ENCODE measurements at regions not wholly inside any gene's neighbourhood (a gene's known extent, or its start where the extent isn't known, plus 50 kb on each side); places are given as distances from the start of the nearest gene placed in this dataset.
A peak's percentile ranks its signal among the peaks of the same experiment; 100 is the strongest.

DNA sequence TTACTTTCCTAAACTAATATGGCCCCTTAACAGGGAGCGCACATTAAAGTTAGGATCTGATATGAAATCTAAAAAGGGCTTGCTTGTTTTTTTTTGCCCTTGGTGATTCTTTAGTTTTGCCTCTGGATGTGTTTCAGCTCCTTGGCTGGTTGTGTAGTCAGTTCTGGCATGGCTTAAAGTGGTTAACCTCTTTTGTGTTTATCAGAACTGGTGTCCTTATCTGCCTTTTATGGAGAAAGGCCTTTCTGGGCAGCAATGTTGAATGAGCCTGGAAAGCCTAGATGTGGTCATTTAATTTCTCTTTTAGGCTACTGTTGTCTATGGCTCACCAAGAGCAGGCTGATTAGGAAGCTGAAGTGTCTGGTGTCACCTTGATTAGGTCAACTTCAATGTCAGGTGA is 254.5 kb upstream of the ROPN1 start:
- no peak for DNase-seq (ENCODE audit: low spot score)

DNA sequence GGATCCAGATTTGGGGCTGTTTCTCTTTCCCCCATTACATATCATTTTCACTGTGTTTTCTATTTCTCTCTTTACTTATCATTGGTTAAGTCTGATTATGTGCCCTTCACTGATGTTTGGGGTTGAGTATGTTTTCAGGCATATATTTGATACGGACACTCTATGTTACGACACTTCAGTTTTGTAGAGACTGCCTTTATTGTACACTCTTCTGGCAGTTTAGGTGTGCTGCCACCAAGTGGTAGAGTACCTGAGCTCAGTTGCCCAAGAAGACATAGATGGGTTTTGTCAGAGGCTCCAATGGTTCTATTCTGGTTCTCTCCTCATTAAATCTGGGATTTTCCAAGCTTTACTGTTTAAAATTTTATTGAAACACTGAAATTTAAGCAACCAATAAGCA is 255.0 kb upstream of the ROPN1 start:
- DNase-seq (ENCODE audit: low spot score): peak; percentile 32

DNA sequence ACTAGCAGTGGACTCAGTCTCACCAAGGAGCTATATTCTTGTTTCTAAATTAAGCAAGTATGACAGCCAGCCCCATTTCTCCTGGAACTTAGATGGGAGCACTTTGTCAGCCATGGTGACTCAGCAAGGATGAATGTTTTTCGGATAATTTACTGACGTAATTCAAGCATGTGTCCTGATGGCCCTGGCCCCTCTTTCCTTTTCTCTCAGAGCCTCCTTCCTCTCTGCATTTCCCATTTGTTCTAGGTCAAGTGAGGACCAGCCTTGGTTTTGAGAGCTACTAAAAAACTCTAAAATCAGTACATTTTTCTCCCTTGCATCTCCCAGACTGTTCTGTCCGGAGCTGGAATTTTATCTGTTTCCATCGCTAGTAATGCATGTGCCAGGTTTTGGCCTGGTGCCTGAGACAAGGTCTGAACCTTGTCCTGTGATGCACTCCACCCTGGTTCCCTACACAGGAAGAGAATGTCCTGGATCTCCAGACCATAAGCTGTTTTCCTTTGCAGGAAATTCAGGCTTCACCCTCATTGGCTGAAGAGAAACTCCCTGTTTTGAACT is 256.6 kb upstream of the ROPN1 start:
- DNase-seq (ENCODE audit: low spot score): no peak

DNA sequence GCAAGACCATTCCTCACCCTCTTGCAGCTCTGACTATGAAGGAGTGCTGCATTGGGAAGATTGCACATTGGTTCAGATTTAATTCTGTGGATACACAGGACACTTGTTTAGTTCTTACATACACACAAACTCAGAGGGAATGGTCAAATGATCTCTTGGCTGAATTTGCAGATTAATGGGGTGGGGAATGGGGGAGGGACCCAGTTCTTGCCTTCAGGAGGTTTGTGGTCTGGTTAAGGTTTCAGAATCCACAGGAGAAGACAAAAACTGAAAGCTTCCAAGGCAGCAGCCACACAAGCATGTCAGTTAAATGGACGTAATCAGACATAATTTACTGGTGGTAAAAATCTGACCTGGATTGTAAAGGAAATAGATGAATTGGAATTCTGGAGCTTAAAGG is 257.1 kb upstream of the ROPN1 start:
- DNase-seq (ENCODE audit: low spot score): no peak

DNA sequence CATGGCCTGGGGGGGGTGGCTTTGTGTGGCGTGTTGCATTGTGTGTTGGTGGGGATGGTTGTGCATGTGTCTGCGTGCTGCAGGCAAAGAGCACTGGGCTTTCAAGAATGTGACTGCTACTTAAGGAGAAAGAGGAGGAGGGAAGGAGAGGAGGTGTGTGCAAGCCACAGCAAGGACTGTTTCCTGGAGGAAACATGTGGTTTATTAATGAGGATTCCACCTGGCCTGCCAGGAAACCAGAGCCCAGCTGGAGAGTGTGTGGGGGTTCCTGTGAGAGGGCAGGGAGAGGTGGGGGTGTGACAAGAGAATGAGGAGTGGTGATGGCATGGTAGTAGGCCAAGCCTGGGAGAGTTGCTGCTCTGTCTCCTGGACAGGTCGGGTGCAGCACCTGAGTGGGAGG is 258.1 kb upstream of the ROPN1 start:
- DNase-seq (ENCODE audit: low spot score): no peak

DNA sequence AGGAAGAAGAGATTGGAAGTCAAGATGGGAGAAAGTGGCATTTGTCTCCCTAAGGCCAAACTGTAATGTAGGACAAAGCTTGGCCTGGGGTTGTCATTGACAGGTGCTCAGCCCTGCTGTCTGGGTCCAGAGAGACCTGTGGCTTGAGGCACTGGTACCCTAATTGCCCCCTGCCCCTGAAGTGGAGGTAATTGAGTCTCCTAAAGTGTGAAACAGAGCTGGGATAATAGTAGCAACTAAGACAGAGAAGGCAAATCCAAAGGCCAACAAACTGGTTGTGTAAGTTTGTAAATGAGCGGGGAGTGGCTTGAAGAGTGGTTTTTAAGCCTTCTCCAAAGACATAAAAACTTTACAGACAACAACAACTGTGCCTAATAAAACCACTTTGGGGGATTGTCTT is 264.2 kb upstream of the ROPN1 start:
- no peak for DNase-seq (ENCODE audit: low spot score)

DNA sequence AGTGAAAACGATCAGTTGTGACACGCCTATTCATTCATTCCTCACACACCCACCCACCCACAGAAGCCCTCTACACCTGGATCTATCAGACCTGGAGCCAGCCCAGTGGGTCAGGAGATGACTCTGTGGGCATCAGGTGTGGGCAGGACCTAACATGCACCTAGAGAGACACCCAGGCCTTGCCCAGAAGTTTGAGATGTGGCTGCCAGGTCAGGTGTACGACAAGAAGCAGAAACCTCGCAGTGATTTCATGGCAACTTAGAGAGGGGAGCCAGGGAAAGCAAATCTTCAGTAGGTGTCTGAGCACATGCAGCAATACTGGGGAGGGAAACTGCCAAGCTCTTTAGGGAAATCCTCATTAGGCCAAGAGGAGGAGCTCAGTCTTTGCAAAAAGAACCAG is 264.7 kb upstream of the ROPN1 start:
- no peak for DNase-seq (ENCODE audit: low spot score)

DNA sequence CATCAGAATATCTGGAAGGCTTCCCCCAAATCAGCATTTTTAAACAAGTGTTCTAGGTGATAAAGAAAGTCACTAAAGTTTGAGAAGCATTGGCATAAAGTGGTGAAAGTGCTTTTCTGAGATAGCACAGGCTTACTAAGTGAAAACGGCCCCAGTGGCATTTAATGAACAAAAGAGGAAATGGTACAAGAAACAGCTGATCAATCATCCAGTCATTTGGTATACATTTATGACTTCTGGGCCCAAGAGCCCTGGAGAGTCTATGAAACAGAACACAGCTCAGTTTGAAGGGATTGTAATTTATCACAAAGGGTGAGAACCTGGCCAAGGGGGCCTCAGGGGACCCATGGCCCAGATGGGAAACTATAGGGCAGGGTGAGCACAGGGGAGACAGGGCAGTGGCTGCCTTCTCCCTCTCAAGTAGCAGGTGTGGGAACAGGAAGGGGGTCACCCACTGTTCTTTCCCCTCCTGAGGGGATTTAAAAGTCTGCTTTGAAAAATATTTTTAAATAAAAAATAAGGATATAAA is 265.5 kb upstream of the ROPN1 start:
- DNase-seq (ENCODE audit: low spot score): no peak

DNA sequence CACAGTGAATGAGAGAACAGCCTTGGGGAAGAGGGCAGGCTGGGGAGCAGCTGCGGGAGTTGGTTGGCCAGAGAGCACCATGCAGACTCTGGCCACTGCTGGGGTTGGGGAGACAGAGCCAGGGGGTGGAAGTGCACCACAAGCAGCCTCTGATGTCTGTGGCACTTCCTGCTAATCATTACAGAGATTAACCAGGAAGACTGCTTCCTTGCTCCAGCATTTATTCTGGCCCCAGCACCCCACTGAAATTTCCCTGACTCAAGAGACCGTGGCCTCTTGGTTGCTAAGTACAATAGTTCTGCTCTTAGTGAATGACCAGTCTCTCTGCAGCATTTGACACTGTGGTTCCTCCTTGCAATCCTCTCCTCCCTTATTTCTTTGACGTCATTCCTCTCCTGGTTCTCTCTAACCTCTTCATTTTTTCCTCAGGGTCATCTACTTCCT is 266.2 kb upstream of the ROPN1 start:
- no peak for DNase-seq (ENCODE audit: low spot score)

DNA sequence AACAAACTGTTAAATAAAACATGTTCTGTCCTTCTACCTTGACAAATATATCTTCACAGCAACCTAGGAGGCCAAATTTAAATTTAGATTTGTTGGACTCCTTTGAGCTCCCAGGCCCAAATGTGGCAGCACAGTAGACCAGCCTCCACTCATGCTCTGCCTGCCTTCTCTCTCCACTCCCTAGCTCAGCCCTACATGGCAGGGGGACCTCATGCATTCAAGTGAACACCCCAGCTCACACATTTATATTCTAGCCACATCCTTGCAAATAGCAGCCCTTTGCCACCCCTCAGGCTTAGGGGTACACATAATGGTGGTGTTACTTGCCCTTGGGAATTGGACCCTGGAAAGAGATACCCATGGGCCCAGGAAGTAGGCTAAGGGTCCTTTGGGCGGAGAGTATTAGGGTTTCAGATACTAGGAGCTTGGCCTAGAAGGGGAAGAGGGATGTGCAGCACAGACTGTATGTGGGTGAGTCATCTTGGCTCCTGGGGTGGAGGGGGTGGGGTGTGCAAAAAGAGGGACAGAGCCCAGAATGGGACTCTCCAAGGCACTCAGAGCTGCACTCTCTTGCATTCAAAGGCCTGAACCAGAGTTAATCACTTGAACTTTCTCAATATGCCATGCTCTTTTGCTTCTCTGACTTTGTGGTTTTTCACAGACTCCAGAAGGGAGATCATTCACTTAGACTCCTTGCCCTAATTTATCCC is 268.4 kb upstream of the ROPN1 start:
- no peak for DNase-seq (ENCODE audit: low spot score)

DNA sequence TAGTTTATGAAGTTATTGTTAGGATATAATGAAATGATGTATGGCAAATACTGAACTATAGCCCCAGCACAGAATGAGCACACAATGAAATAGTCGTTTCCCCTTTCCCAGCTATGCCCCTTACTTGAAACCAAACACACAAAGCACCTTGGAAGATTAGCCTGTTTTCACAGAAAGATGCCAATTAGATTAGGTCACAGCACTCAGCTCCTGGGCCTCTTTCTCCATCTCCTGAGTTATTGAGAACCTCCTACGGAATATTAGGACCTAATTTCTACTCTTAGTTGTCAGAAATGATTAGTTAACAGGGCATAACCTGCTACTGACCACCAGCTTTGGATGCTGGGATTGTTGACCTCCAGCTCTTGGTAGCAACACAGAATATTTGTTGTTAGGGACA is 269.4 kb upstream of the ROPN1 start:
- no peak for DNase-seq (ENCODE audit: low spot score)

DNA sequence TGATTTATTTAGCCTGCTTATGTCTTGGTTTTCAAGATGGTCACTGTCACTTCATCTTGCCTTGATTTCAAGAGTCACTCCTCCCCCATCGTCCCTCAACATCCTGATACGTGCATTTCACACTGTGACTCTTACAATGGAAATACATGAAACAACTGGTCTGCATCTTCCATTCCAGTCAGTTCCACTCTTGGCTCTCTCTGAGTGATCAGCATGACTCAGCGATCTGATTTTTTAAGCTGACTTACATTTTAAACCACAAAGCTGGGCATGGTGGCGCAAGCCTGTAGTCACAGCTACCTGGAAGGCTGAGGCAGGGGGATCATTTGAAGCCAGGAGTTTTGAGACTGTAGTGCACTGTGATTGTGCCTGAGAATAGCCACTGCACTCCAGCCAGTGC is 271.2 kb upstream of the ROPN1 start:
- DNase-seq (ENCODE audit: low spot score): no peak

DNA sequence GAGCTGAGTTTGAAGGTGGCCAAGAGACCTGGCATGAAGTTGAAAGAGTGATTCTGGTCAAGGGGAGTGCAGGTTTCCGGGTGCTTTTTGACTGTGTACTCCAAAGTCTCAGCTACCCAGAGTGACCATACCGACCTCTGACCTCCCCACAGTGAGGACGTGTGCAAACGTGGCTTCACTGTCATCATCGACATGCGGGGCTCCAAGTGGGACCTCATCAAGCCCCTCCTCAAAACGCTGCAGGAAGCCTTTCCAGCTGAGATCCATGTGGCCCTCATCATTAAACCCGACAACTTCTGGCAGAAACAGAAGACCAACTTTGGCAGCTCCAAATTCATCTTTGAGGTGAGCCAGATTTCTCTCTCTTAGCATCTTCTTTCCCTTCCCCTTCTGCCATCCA is 272.4 kb upstream of the ROPN1 start:
- DNase-seq (ENCODE audit: low spot score): no peak

DNA sequence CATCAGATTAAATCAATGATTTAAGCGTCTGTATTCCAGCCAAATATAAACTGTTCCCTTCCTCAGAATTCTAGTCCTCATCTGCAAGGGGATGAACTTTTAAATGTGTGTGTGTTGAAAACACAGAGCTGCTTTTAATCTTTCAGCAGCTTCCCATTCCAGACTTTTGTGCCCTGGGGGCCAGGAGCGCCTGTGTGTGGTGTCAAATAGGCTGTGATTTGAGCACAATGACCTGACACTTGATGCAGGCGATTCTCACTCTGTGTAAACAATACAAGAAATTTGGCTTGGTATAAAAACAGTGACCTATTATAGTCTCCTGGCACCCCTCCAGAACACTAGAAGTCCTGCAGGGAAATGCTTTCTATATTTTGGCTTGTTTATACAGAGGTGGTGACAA is 274.6 kb upstream of the ROPN1 start:
- DNase-seq (ENCODE audit: low spot score): no peak

DNA sequence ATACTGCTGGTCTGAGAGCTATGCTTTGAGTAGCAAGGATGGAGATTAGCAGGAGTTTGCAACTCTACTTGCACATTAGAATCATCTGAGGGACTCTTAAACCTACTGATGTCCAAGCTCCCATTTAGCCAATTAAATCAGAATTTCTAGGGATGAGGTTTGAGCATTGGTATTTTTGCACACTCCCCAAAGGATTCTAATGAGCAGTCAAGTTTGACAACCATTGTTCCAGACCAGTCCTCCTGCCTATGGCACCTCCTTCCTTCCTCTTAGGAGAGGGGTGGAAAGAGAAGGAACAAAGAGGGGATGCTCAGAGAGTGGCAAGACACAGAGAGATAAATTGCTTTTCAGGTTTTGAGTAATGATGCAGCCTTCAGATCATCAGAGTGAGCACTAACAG is 275.5 kb upstream of the ROPN1 start:
- DNase-seq (ENCODE audit: low spot score): no peak

DNA sequence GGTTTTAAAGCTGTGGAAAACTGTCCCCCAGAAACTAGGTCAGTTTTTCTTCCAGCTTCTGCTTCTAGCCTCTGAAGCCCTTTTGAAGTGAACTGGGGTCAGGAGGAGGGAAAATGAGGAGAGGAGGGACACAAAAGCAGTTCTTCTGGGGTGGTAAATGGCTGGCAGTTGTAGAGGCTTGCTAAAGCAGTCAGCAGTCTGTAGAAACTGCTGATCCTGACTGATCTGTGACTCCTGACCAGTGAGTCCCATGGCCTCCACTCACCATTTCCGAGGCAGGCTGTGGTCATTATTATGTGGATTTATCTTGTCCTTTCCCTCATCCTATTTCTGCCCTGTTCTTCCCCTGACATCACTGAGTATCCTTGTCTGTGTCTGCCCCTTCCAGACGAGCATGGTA is 276.4 kb upstream of the ROPN1 start:
- no peak for DNase-seq (ENCODE audit: low spot score)

DNA sequence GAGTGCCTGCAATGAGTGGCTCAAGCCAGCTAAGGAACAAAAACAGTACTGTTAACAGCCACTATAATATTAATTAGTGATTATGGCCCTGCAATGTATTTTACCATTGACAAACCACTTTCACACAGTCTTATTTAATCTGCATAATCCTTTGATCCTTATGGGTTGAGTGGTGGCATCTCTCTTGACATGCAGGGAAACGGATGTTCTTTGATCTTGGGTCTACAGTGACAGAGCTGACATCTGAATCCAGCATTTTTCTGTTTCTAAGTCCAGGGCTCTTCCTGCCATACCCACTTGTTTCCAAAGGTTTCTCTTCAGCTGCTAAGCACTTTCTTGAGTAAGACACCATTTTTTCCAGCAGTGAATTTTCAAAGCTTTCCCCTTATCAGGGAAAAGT is 277.7 kb upstream of the ROPN1 start:
- DNase-seq (ENCODE audit: low spot score): no peak

DNA sequence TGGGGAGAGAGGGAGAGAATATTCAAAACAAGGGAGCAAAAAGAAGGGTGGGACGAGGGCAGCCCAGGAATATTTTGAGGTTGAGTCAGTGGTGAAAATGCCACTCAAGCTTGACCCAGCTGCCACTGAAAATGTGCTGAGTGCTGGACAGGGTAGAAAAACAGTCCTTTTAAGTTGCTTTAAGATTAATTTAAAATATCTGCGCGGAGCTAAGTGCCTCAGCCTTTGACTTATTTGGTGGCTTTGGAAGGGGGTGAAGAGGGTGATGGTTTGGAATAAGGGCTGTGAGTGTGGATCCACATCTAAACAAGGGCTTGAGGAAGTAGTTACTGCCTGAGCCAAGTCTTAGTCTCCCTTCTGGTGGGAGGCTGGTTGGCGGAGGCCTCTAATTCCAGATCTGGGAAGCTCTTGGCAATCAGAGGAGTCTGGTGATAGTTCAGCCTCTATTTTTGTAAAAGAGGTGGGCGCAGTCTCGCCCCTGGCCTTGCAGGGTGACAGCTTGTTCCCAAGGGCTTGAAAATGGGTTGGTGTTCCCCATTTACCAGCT is 280.8 kb upstream of the ROPN1 start:
- DNase-seq (ENCODE audit: low spot score): no peak

DNA sequence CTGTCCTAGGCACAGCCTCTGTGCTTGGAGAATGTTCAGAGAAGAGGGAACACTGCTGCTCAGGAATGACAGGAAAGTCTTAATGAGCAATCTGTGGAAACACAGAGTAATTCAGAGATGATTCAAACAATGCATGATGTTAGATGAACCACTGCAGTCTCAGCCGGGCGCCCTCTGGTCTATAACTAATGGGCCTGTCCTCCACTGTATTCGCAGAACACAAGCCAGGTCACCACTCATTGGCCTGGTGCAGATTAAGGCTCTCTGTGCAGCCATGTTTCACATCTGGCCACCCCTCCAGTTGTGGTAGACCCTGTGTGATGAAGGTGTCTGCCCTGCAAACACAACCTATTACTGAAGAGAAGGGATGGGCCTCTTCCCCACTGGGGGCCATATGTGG is 281.7 kb upstream of the ROPN1 start:
- no peak for DNase-seq (ENCODE audit: low spot score)

DNA sequence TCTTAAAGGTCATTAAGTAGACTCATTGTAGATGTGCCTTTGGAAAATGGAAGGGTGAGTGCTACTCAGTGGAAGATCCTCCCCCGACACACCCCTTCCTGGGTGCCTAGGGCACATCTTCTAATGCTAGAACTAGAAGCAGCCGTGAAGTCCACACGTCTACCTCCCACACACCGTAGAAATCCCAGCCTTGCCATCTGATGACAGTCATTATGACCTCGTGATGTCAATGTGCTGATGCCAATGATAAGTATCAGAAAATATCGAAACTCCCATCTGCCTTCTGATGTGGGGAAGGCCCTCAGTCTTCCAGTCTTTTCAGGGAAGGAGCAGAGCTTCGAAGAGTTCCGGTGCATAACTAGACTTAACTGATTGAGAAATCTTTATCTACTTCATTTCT is 282.1 kb upstream of the ROPN1 start:
- no peak for DNase-seq (ENCODE audit: low spot score)

DNA sequence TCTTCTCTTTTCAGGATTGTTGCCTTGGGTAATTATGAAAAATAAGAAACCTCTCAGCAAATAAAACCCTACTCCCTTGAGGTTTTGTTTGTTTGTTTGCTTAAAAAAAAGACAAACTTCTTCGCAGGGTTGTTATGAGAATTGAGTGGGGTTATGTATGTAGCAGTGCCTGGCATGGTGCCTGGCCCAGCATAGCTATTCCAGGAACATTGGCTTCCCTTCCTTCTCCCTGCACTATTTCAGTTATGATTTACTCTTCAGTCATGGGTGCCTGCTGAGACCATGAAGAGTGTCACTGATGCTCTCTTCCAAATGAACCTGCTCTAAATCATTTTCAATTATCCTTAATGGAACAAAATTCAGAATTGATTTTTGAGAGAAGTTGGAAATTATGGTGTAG is 283.5 kb upstream of the ROPN1 start:
- no peak for DNase-seq (ENCODE audit: low spot score)

DNA sequence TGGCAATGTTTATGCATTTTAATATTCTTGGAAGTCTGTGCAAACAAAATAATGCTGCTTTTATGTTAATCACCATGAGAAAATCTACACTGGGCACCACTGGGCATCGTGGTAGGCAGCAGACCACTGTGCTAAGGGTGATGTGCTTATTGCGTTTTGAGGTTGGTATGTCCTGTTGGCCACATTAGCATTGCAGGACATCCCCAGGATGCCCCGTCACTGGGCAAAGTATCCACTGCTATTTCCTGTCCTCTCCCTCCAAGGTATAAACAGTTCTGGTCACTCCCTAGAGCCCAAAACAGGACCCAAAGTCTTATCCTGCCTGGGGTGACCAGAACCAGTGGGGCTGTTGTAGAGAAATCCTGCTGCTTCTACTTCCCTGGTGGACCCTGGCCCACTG is 284.2 kb upstream of the ROPN1 start:
- no peak for DNase-seq (ENCODE audit: low spot score)

DNA sequence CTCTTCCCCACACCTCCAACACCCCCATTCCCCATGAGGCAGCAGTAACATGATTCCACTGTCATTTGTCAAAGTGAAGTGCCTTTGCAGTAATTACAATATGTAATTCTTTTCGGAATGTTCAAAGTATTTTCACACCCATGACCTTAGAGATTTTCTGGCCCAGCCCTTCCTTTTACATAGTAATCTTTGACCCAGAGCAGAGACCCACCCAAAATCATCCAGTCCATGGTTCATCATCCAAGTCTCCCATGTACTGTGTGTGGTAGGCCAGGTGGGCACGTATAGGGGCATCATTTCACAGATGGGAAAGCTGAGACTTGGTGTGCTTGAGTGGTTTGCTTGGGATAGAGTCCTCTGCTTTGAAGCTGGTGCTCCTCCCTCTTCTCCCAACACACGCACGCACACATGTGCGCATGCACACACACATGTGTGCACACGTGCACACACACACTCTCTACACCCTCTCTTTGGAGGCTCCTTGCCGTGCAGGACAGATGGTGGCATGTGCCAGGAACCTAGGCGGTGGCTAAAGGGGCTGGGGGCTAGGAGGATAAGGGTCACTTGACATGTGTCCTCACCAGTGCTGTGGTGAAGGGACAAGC is 284.7 kb upstream of the ROPN1 start:
- DNase-seq (ENCODE audit: low spot score): no peak
